HepG2 (cell line): ENCODE measurements at regions not wholly inside any gene's neighbourhood (a gene's known extent, or its start where the extent isn't known, plus 50 kb on each side); places are given as distances from the start of the nearest gene placed in this dataset.
A peak's percentile ranks its signal among the peaks of the same experiment; 100 is the strongest.

Experiments
- ATAC-seq: fragments of 200-7000 bp; cut with Tn5 transposase; 3 replicates; pipeline ENCODE4 v1.9.1; 2020; ENCODE audit warnings: mild to moderate bottlenecking, moderate library complexity
- BruUV-seq: library from RNA; stranded (reverse); fragments of 400-500 nt; replicated peaks from 2 replicates; lab custom pipeline; 2021; lab: Mats Ljungman, UMichigan
- CTCF ChIA-PET: fragments of 300-600 bp; formaldehyde crosslinking; extraction: SDS; loops from one replicate; lab custom pipeline; 2021; ENCODE audit warnings: low total read pairs, inconsistent platforms, low intra/inter-chr PET ratio; lab: Yijun Ruan, JAX
- POLR2A ChIA-PET: fragments of 350-600 bp; sonication (Branson Sonifier 250); formaldehyde crosslinking; loops from one replicate; lab custom pipeline; 2020; ENCODE audit warnings: antibody characterized with exemption, inconsistent platforms; lab: Yijun Ruan, JAX
- DNase-seq: peaks from one replicate; pipeline ENCODE4 v3.0.0-alpha.2; 2015; ENCODE audit warnings: low spot score
- FAIRE-seq: peaks from 3 replicates; lab custom pipeline; 2011; peaks lifted over from hg19 to GRCh38; lab: Jason Lieb, UNC
- H2AFZ ChIP-seq: one replicate; pipeline ENCODE4 v1.6.1; 2011; ENCODE audit warnings: low read length, inconsistent platforms
- H3K27ac ChIP-seq: fragments of 300-600 bp; 3 replicates; pipeline ENCODE4 v1.8.0; 2011; ENCODE audit warnings: mixed run types, mild to moderate bottlenecking, mixed read lengths, low read length, inconsistent platforms; ENCODE audit not compliant: insufficient read depth; ENCODE audit errors: extremely low read length
- H3K27me3 ChIP-seq, 2 experiments: fragments of 200-600 bp in 1 of 2; 2 replicates in 1 of 2; 3 replicates in 1 of 2; pipeline versions ENCODE4 v1.6.0 to v1.8.0; 2011; ENCODE audit warnings: low read length in 2 of 2, mild to moderate bottlenecking in 2 of 2, moderate library complexity in 2 of 2, inconsistent platforms in 1 of 2; ENCODE audit not compliant: insufficient read depth in 2 of 2, control insufficient read depth in 1 of 2
- H3K36me3 ChIP-seq, 2 experiments: fragments of 200-600 bp in 1 of 2; replicated peaks in 1 of 2; 2 replicates in 1 of 2; 3 replicates in 1 of 2; pipeline versions ENCODE4 v1.5.1 to v1.8.0; 2011; ENCODE audit warnings: low read length in 2 of 2, inconsistent platforms in 1 of 2; ENCODE audit not compliant: insufficient read depth in 2 of 2, control insufficient read depth in 1 of 2
- H3K4me1 ChIP-seq: 2 replicates; pipeline ENCODE4 v1.5.1; 2012; ENCODE audit warnings: low read length, inconsistent platforms; ENCODE audit not compliant: insufficient read depth
- H3K4me2 ChIP-seq: 2 replicates; pipeline ENCODE4 v1.6.0; 2011; ENCODE audit warnings: low read depth, low read length, inconsistent platforms
- H3K4me3 ChIP-seq, 3 experiments: fragments of 200-600 bp in 1 of 3; sonication (generic), shearing (Covaris generic) in 1 of 3; replicated peaks in 1 of 3; 2 replicates each; pipeline ENCODE4 v1.5.1; 2011 to 2016; ENCODE audit warnings: low read length in 3 of 3, inconsistent platforms in 2 of 3, low read depth in 2 of 3, mild to moderate bottlenecking in 2 of 3, control low read depth in 1 of 3, mixed read lengths in 1 of 3; ENCODE audit not compliant: insufficient read depth in 1 of 3
- H3K79me2 ChIP-seq: one replicate; pipeline ENCODE4 v1.6.1; 2011; ENCODE audit warnings: low read length, inconsistent platforms; ENCODE audit not compliant: insufficient read depth
- H3K9ac ChIP-seq: 2 replicates; pipeline ENCODE4 v1.6.0; 2011; ENCODE audit warnings: mild to moderate bottlenecking, low read depth, low read length, inconsistent platforms; ENCODE audit not compliant: insufficient read depth
- H3K9me3 ChIP-seq: 2 replicates; pipeline ENCODE4 v1.5.1; 2012; ENCODE audit warnings: mild to moderate bottlenecking, low read length
- H4K20me1 ChIP-seq: 2 replicates; pipeline ENCODE4 v1.6.0; 2011; ENCODE audit warnings: inconsistent platforms, mild to moderate bottlenecking, low read length, moderate library complexity; ENCODE audit not compliant: insufficient read depth
- ASH2L ChIP-seq: fragments of 300-600, 200-600 bp; sonication (generic); IDR thresholded peaks from 2 replicates; pipeline ENCODE4 v1.7.0; 2017; ENCODE audit warnings: low read depth, mild to moderate bottlenecking, moderate library complexity, mixed read lengths, low read length; ENCODE audit not compliant: insufficient read length
- ATF7 ChIP-seq, 2 experiments: fragments of 450-650 bp in 1 of 2; sonication (generic) in 1 of 2; formaldehyde crosslinking in 1 of 2; IDR thresholded peaks; 2 replicates each; pipeline versions ENCODE4 v1.4.0 to v1.6.1; 2016 to 2020; ENCODE audit warnings: antibody characterized with exemption in 1 of 2, mild to moderate bottlenecking in 1 of 2, missing genetic modification reagents in 1 of 2
- HIVEP1 ChIP-seq: sonication (generic); formaldehyde crosslinking; IDR thresholded peaks from 2 replicates; pipeline ENCODE4 v1.4.0; 2020; ENCODE audit warnings: mild to moderate bottlenecking, missing genetic modification reagents
- MXD4 ChIP-seq: IDR thresholded peaks from 2 replicates; pipeline ENCODE4 v1.6.1; 2016; ENCODE audit warnings: mild to moderate bottlenecking, missing biosample characterization, missing genetic modification reagents
- NFYB ChIP-seq: sonication (generic); formaldehyde crosslinking; IDR thresholded peaks from 2 replicates; pipeline ENCODE4 v1.4.0; 2020; ENCODE audit warnings: missing genetic modification reagents
- NRL ChIP-seq: sonication (generic); formaldehyde crosslinking; IDR thresholded peaks from 2 replicates; pipeline ENCODE4 v1.5.0; 2020; ENCODE audit warnings: missing genetic modification reagents, mild to moderate bottlenecking, moderate library complexity, borderline replicate concordance
- PRDM10 ChIP-seq: sonication (generic); formaldehyde crosslinking; IDR thresholded peaks from 2 replicates; pipeline ENCODE4 v1.4.0; 2020; ENCODE audit warnings: low read depth, missing genetic modification reagents
- SOX6 ChIP-seq, 2 experiments: fragments of 450-650 bp in 1 of 2; sonication (generic) in 1 of 2; formaldehyde crosslinking in 1 of 2; IDR thresholded peaks; 2 replicates each; pipeline versions ENCODE4 v1.4.0 to v1.6.1; 2017 to 2020; ENCODE audit warnings: antibody characterized with exemption in 1 of 2, mild to moderate bottlenecking in 1 of 2, missing genetic modification reagents in 1 of 2
- ZBTB42 ChIP-seq: sonication (generic); formaldehyde crosslinking; IDR thresholded peaks from 2 replicates; pipeline ENCODE4 v1.5.0; 2020; ENCODE audit warnings: mild to moderate bottlenecking, missing genetic modification reagents
- ZFP62 ChIP-seq: sonication (generic); formaldehyde crosslinking; IDR thresholded peaks from 2 replicates; pipeline ENCODE4 v1.4.0; 2020; ENCODE audit warnings: missing genetic modification reagents
- ZFP82 ChIP-seq: sonication (generic); formaldehyde crosslinking; IDR thresholded peaks from 2 replicates; pipeline ENCODE4 v1.5.1; 2020; ENCODE audit warnings: mild to moderate bottlenecking, missing genetic modification reagents, borderline replicate concordance
- WGBS: methylation state at CpG from one replicate; pipeline ENCODE4 v1.1.6; 2017; ENCODE audit warnings: low lambda C conversion rate; 5-methylcytosine and 5-hydroxymethylcytosine counted together
- in situ Hi-C: cut with HindIII; loops from 2 replicates; pipeline ENCODE4 v1.10.0; 2017; ENCODE audit warnings: low pct_unique_long_range_greater_than_20kb; ENCODE audit not compliant: extremely low pct_ligation_motif_present
- intact Hi-C: fragments of 100-400 bp; cut with micrococcal nuclease; formaldehyde crosslinking; loops from one replicate; pipeline ENCODE4 v1.10.0; 2022; ENCODE audit not compliant: unreplicated experiment
- TF ChIP-seq, protein P1 (sequence below): sonication (generic); formaldehyde crosslinking; IDR thresholded peaks from 2 replicates; pipeline ENCODE4 v1.4.0; 2020; ENCODE audit warnings: mild to moderate bottlenecking, missing genetic modification reagents, borderline replicate concordance

DNA sequence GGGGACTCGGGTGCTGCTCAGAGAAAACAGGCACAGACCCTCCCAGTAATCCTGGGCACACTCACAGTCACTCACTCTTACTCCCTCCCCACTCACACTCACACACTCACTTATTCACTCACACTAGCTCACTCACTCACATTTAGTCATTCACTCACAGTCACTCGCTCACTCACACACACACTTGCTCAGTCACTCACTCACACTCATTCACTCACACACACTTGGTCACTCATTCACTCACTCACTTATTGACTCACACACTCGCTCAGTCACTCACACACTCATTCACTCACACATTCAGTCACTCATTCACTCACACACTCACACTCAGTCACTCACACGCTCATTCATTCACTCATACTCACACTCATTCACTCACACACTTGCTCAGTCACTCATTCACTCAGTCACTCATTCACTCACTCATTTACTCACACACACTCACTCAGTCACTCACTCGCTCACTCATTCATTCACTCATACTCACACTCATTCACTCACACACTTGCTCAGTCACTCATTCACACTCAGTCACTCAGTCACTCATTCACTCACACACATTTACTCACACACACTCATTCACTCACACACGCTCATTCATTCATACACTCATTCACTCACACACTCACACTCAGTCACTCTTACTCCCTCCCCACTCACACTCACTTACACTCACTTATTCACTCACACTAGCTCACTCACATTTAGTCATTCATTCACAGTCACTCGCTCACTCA lies 164.2 kb upstream of the C1orf174 start:
- Histone ChIP-seq H2AFZ (no peak overlapping the region), H3K27ac (no peak overlapping the region), H3K36me3 (no peaks in the 10 kb centered on the region), H3K27me3 (peaks cover 3 to 7% of the 10 kb centered on the region in 2 experiments; a peak in 4 of 5 replicates), H3K4me3 (no peak overlapping the region), H4K20me1 (no peaks in the 10 kb centered on the region), H3K9me3 (peaks cover 22% of the 10 kb centered on the region), H3K4me1 (no peaks in the 10 kb centered on the region), H3K9ac (no peak overlapping the region), H3K79me2 (no peaks in the 10 kb centered on the region), H3K4me2 (no peak overlapping the region)
- ChIA-PET CTCF (no interaction called here), POLR2A (no interaction called here)
- in situ Hi-C loops = loop anchor here (25.0 kb wide), 1 partner anchor 152 kb away; the partner anchor contains the start of gene C1orf174
- intact Hi-C loops = no loop called here
- no peak for ATAC-seq
- no TSS peak for BruUV-seq
- no peak for FAIRE-seq
- DNase-seq = no peak
- no peak for TF ChIP-seq MXD4
- no peak for TF ChIP-seq ZBTB42
- no peak for TF ChIP-seq HIVEP1 (CRISPR knock-in tag)
- no peak for TF ChIP-seq NFYB (CRISPR knock-in tag)
- TF ChIP-seq ZFP62 (CRISPR knock-in tag) = no peak
- 0 out of 2 replicates have a peak, but pooled peaks have one; percentile 29 for TF ChIP-seq SOX6 (IDR thresholded peaks at IDR 0.05)
- TF ChIP-seq SOX6 (CRISPR knock-in tag; IDR thresholded peaks at IDR 0.05) = no peak
- no peak for TF ChIP-seq NRL (CRISPR knock-in tag)
- TF ChIP-seq ASH2L = peak; percentile 72
- 0 out of 2 replicates have a peak, but pooled peaks have one; percentile 3 for TF ChIP-seq ATF7 (IDR thresholded peaks at IDR 0.05)
- TF ChIP-seq ATF7 (CRISPR knock-in tag; IDR thresholded peaks at IDR 0.05) = no peak
- no peak for TF ChIP-seq ZFP82 (CRISPR knock-in tag)
- TF ChIP-seq, protein P1, sequence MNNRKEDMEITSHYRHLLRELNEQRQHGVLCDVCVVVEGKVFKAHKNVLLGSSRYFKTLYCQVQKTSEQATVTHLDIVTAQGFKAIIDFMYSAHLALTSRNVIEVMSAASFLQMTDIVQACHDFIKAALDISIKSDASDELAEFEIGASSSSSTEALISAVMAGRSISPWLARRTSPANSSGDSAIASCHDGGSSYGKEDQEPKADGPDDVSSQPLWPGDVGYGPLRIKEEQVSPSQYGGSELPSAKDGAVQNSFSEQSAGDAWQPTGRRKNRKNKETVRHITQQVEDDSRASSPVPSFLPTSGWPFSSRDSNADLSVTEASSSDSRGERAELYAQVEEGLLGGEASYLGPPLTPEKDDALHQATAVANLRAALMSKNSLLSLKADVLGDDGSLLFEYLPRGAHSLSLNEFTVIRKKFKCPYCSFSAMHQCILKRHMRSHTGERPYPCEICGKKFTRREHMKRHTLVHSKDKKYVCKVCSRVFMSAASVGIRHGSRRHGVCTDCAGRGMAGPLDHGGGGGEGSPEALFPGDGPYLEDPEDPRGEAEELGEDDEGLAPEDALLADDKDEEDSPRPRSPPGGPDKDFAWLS = no peak
- TF ChIP-seq PRDM10 (CRISPR knock-in tag) = no peak
- TF ChIP-seq, all 625 proteins: peak for 3
- WGBS = 62% methylated on average over 7 of the region's 7 CpGs
